ENCODE measurements at regions not wholly inside any gene's neighbourhood (a gene's known extent, or its start where the extent isn't known, plus 50 kb on each side); places are given as distances from the start of the nearest gene placed in this dataset.

- no peak for DNase-seq (ENCODE audit: low read depth in 2 of 3, low spot score in 1 of 3)
Observed at GRCh38 chr9:28688172-28688571, 1114.9 kb upstream of the C9orf72 start.

- no peak for DNase-seq (ENCODE audit: low read depth in 2 of 3, low spot score in 1 of 3)
Observed at GRCh38 chr9:28692012-28692411, 1118.7 kb upstream of the C9orf72 start.

- DNase-seq (ENCODE audit: low read depth in 2 of 3, low spot score in 1 of 3): no peak
Observed at GRCh38 chr9:28696960-28697359, 1123.7 kb upstream of the C9orf72 start.

- DNase-seq (ENCODE audit: low read depth in 2 of 3, low spot score in 1 of 3): no peak
Observed at GRCh38 chr9:28699632-28700031, 1126.4 kb upstream of the C9orf72 start.

GRCh38 chr9:28707616-28708015 lies 1134.3 kb upstream of the C9orf72 start:
- DNase-seq (ENCODE audit: low read depth in 2 of 3, low spot score in 1 of 3): no peak

GRCh38 chr9:28714188-28714587 lies 1140.9 kb upstream of the C9orf72 start:
- DNase-seq (ENCODE audit: low read depth in 2 of 3, low spot score in 1 of 3): no peak

- no peak for DNase-seq (ENCODE audit: low read depth in 2 of 3, low spot score in 1 of 3)
Observed at GRCh38 chr9:28718226-28718625, 1144.9 kb upstream of the C9orf72 start.

GRCh38 chr9:28720746-28721145 lies 1147.5 kb upstream of the C9orf72 start:
- no peak for DNase-seq (ENCODE audit: low read depth in 2 of 3, low spot score in 1 of 3)

- no peak for DNase-seq (ENCODE audit: low read depth in 2 of 3, low spot score in 1 of 3)
Observed at GRCh38 chr9:28730111-28730510, 1156.8 kb upstream of the C9orf72 start.

- DNase-seq (ENCODE audit: low read depth in 2 of 3, low spot score in 1 of 3): no peak
Observed at GRCh38 chr9:28735738-28736342, 1162.6 kb upstream of the C9orf72 start.

- no peak for DNase-seq (ENCODE audit: low read depth in 2 of 3, low spot score in 1 of 3)
Observed at GRCh38 chr9:28741459-28741858, 1168.2 kb upstream of the C9orf72 start.

GRCh38 chr9:28747351-28747985 lies 1174.2 kb upstream of the C9orf72 start:
- DNase-seq (ENCODE audit: low read depth in 2 of 3, low spot score in 1 of 3): no peak

- no peak for DNase-seq (ENCODE audit: low read depth in 2 of 3, low spot score in 1 of 3)
Observed at GRCh38 chr9:28750136-28750535, 1176.9 kb upstream of the C9orf72 start.

- DNase-seq (ENCODE audit: low read depth in 2 of 3, low spot score in 1 of 3): no peak
Observed at GRCh38 chr9:28758341-28758740, 1185.1 kb upstream of the C9orf72 start.

GRCh38 chr9:28758971-28759370 lies 1185.7 kb upstream of the C9orf72 start:
- no peak for DNase-seq (ENCODE audit: low read depth in 2 of 3, low spot score in 1 of 3)

- no peak for DNase-seq (ENCODE audit: low read depth in 2 of 3, low spot score in 1 of 3)
Observed at GRCh38 chr9:28762167-28762566, 1188.9 kb upstream of the C9orf72 start.

GRCh38 chr9:28764532-28764931 lies 1191.3 kb upstream of the C9orf72 start:
- DNase-seq (ENCODE audit: low read depth in 2 of 3, low spot score in 1 of 3): no peak

- DNase-seq (ENCODE audit: low read depth in 2 of 3, low spot score in 1 of 3): no peak
Observed at GRCh38 chr9:28770226-28770625, 1196.9 kb upstream of the C9orf72 start.

GRCh38 chr9:28770827-28771226 lies 1197.5 kb upstream of the C9orf72 start:
- no peak for DNase-seq (ENCODE audit: low read depth in 2 of 3, low spot score in 1 of 3)

- DNase-seq (ENCODE audit: low read depth in 2 of 3, low spot score in 1 of 3): no peak
Observed at GRCh38 chr9:28774433-28775235, 1201.4 kb upstream of the C9orf72 start.

GRCh38 chr9:28779243-28779642 lies 1206.0 kb upstream of the C9orf72 start:
- DNase-seq (ENCODE audit: low read depth in 2 of 3, low spot score in 1 of 3): no peak

- DNase-seq (ENCODE audit: low read depth in 2 of 3, low spot score in 1 of 3): no peak
Observed at GRCh38 chr9:28781481-28781880, 1208.2 kb upstream of the C9orf72 start.
